ENCODE measurements at regions not wholly inside any gene's neighbourhood (a gene's known extent, or its start where the extent isn't known, plus 50 kb on each side); places are given as distances from the start of the nearest gene placed in this dataset.

- Histone ChIP-seq H3K27ac (ENCODE audit: insufficient read length, low read depth, low read length) (no peak overlapping the region), H2BK20ac (ENCODE audit: low read depth, low read length, poor library complexity, severe bottlenecking) (no peak overlapping the region), H4K91ac (ENCODE audit: insufficient read length, low read depth, low read length) (no peak overlapping the region), H3K9me3 (ENCODE audit: control insufficient read depth, low read depth, low read length) (no peaks in the 10 kb centered on the region), H3K56ac (ENCODE audit: insufficient read length, low read depth, low read length) (no peak overlapping the region), H4K8ac (replicated peaks; ENCODE audit: insufficient read length, low read depth, low read length) (no peak overlapping the region), H2BK5ac (ENCODE audit: insufficient read length, low read length) (no peak overlapping the region), H2AK5ac (ENCODE audit: insufficient read length, low read length) (no peak overlapping the region), H3T11ph (ENCODE audit: low read length) (no peak overlapping the region), H2AFZ (ENCODE audit: low read length) (no peak overlapping the region), H3K79me2 (ENCODE audit: insufficient read depth, low read length) (no peaks in the 10 kb centered on the region), H3K18ac (ENCODE audit: insufficient read length, low read depth, low read length) (no peak overlapping the region), H2BK120ac (ENCODE audit: low read depth, low read length, poor library complexity, severe bottlenecking) (no peak overlapping the region), H3K9ac (ENCODE audit: extremely low read depth, insufficient read length, low read length) (no peak overlapping the region), H3K27me3 (ENCODE audit: insufficient read depth, low read length) (no peaks in the 10 kb centered on the region), H2BK12ac (ENCODE audit: insufficient read length, low read depth, low read length) (no peak overlapping the region), H3K14ac (ENCODE audit: insufficient read depth, low read length) (no peak overlapping the region), H2BK15ac (ENCODE audit: low read depth, low read length) (no peak overlapping the region), H3K4me1 (ENCODE audit: insufficient read depth, low read length) (no peaks in the 10 kb centered on the region), H3K4me2 (ENCODE audit: insufficient read depth, insufficient read length, low read length) (no peak overlapping the region), H3K79me1 (ENCODE audit: insufficient read depth, low read depth, low read length, poor library complexity, severe bottlenecking) (no peaks in the 10 kb centered on the region), H3K23me2 (ENCODE audit: insufficient read length, low read depth, low read length, poor library complexity, severe bottlenecking) (no peaks in the 10 kb centered on the region), H4K5ac (ENCODE audit: insufficient read length, low read depth, low read length) (no peak overlapping the region), H3K4ac (ENCODE audit: low read depth, low read length) (no peak overlapping the region), H4K20me1 (ENCODE audit: control insufficient read depth, insufficient read depth, insufficient read length) (no peaks in the 10 kb centered on the region), H3K23ac (ENCODE audit: insufficient read length, low read depth, low read length) (no peak overlapping the region)
- H3K36me3 Mint-ChIP-seq (ENCODE audit: insufficient read depth in 1 of 3, low read depth in 3 of 3), result no peaks in the 10 kb centered on the region
- no peaks in the 10 kb centered on the region for H3K4me1 Mint-ChIP-seq
- H3K4me3 Mint-ChIP-seq, result no peak overlapping the region
- no peaks in the 10 kb centered on the region for H3K27me3 Mint-ChIP-seq (ENCODE audit: low read depth)
- DNase-seq, result peak; percentile 29
- peak; percentile 66 for TF ChIP-seq CTCF (conservative IDR thresholded peaks at IDR 0.05)
- H3K27ac Mint-ChIP-seq, result no peak overlapping the region
- WGBS (ENCODE audit: extremely low coverage, insufficient read length, low lambda C conversion rate), result no CpG with 5 or more reads among the region's 4 CpGs
- no peaks in the 10 kb centered on the region for H3K9me3 Mint-ChIP-seq
These were observed 733.9 kb upstream of the ARGLU1 start for GRCh38 chr13:107301724-107302374.

All from H9 (cell line).